ENCODE measurements at regions not wholly inside any gene's neighbourhood (a gene's known extent, or its start where the extent isn't known, plus 50 kb on each side); places are given as distances from the start of the nearest gene placed in this dataset.

- H3K27me3 ChIP-seq, result no peaks in the 10 kb centered on the region
- no peaks in the 10 kb centered on the region for H3K4me1 ChIP-seq
- DNase-seq (no peak), ATAC-seq (no peak)
- H3K27ac ChIP-seq, result no peak overlapping the region
- no peaks in the 10 kb centered on the region for H3K9me3 ChIP-seq
- no peak overlapping the region for H3K4me3 ChIP-seq
- intact Hi-C loops (cut with DNase I), result no loop called here
- no peaks in the 10 kb centered on the region for H3K36me3 ChIP-seq
- no peak for TF ChIP-seq POLR2A (IDR thresholded peaks at IDR 0.05)
- TF ChIP-seq CTCF (IDR thresholded peaks at IDR 0.05), result no peak
Measured at GRCh38 chr12:87217491-87217890, 811.7 kb downstream of the C12orf50 start.

DNA sequence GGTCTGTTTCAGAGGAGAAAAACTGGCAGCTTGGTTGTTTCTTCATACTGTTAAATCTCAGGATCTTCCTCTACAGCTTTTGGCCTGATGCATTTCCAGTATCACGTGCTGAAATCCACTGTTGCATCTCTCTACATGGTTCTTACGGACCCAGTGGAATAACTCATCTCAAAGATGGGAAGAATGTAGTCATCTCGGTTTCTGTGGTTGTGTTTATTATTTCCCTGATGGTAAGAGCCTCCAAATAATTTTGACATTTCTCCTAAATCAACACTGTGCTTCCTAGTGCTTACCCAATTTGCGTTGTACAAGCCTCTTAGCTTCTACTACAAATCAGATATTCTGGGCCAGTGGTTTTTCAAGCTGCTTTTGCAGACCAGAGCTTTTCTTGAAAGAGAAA lies 812.8 kb downstream of the C12orf50 start:
- Histone ChIP-seq H3K36me3 (no peaks in the 10 kb centered on the region), H3K4me1 (no peaks in the 10 kb centered on the region), H3K9me3 (no peaks in the 10 kb centered on the region), H3K27ac (no peak overlapping the region), H3K4me3 (no peak overlapping the region), H3K27me3 (no peaks in the 10 kb centered on the region)
- ATAC-seq, result no peak
- intact Hi-C loops (cut with DNase I), result no loop called here
- DNase-seq, result no peak
- TF ChIP-seq POLR2A (IDR thresholded peaks at IDR 0.05) (no peak), CTCF (IDR thresholded peaks at IDR 0.05) (no peak)
- 68% methylated on average over 4 of the region's 4 CpGs for WGBS (ENCODE audit: insufficient coverage, low coverage, low lambda C conversion rate, missing lambda C conversion rate)

DNA sequence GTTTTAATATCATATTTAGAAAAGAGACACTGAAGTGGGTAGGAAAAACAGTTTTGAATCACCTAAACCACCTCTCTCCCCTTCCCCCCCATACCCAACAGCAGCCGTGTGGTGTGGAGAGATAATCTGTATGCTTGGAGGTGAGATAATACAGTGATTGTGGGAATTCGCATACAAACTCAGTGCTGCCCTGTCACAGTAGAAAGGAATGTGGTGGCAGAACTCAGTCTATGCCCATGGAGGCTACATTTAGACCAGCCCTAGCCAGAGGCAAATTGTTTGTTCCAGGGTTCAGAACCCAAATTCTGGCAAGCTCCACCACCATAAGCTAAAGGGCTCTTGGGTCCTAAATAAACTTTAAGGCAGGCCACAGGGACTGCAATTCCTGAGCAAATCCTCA lies 827.0 kb downstream of the C12orf50 start:
- Histone ChIP-seq H3K4me3 (no peak overlapping the region), H3K4me1 (no peaks in the 10 kb centered on the region), H3K27ac (no peak overlapping the region), H3K9me3 (no peaks in the 10 kb centered on the region), H3K36me3 (no peaks in the 10 kb centered on the region), H3K27me3 (no peaks in the 10 kb centered on the region)
- DNase-seq (no peak), ATAC-seq (no peak)
- WGBS (ENCODE audit: insufficient coverage, low coverage, low lambda C conversion rate, missing lambda C conversion rate), result 69% methylated on average over 2 of the region's 2 CpGs
- intact Hi-C loops (cut with DNase I), result no loop called here
- no peak for TF ChIP-seq POLR2A (IDR thresholded peaks at IDR 0.05)
- TF ChIP-seq CTCF (IDR thresholded peaks at IDR 0.05), result no peak

GRCh38 chr12:87201598-87201997 lies 827.6 kb downstream of the C12orf50 start:
- no peak overlapping the region for H3K27ac ChIP-seq
- DNase-seq (no peak), ATAC-seq (no peak)
- H3K36me3 ChIP-seq, result no peaks in the 10 kb centered on the region
- no peak overlapping the region for H3K4me3 ChIP-seq
- no peaks in the 10 kb centered on the region for H3K4me1 ChIP-seq
- no peaks in the 10 kb centered on the region for H3K9me3 ChIP-seq
- intact Hi-C loops (cut with DNase I), result no loop called here
- no peak for TF ChIP-seq POLR2A (IDR thresholded peaks at IDR 0.05)
- no peak for TF ChIP-seq CTCF (IDR thresholded peaks at IDR 0.05)
- no peaks in the 10 kb centered on the region for H3K27me3 ChIP-seq

DNA sequence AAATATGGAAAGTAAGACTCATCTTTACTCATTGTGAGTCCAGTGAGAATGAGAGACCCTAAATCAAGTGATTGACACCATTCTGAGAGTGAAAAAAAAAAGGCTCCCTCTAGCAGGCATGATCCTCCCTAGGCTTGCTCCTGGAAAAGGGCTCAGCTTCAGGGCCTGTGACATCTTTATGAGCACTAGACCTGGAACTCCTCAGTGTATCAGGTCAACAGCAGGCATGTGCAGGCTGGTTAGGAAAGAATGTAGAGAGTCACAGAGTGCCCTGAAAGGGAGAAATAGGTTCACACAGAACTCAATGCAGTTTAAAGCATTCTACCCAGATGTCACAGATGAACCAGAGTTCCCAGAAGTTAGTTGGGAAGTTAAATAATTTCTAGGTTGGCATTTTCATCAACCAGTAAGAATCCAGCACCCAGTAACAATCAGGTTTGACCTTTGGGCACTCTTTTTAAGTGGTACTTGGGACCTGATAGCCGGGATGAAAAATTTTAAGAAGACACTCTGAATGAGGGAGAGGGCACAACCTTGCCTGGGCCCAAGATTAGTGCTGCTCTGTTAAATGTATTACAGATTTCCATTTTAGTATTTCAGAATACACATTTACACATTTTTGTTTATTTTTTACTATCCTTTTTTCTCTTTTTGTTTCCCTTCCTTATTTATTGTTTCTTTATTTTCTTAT lies 828.8 kb downstream of the C12orf50 start:
- ATAC-seq, result no peak
- DNase-seq, result no peak
- H3K36me3 ChIP-seq, result no peaks in the 10 kb centered on the region
- H3K9me3 ChIP-seq, result no peaks in the 10 kb centered on the region
- WGBS (ENCODE audit: insufficient coverage, low coverage, low lambda C conversion rate, missing lambda C conversion rate), result 67% methylated on average over 1 of the region's 1 CpG
- H3K27ac ChIP-seq, result no peak overlapping the region
- no peak overlapping the region for H3K4me3 ChIP-seq
- H3K4me1 ChIP-seq, result no peaks in the 10 kb centered on the region
- no peak for TF ChIP-seq CTCF (IDR thresholded peaks at IDR 0.05)
- no peaks in the 10 kb centered on the region for H3K27me3 ChIP-seq
- intact Hi-C loops (cut with DNase I), result no loop called here
